Activated T-cell treated with anti-CD3 and anti-CD28 coated beads, Interleukin-2, amount 50 U/mL, for 1 hour (primary cell): ENCODE measurements at regions not wholly inside any gene's neighbourhood (a gene's known extent, or its start where the extent isn't known, plus 50 kb on each side); places are given as distances from the start of the nearest gene placed in this dataset.
"Not testable (repeated sequence)": the region's sequence is repeated elsewhere in the genome, so short reads cannot be mapped to it uniquely, and the experiment has no call there.

ENCODE experiments used
- DNase-seq: peaks from one replicate; pipeline ENCODE4 v3.0.0-alpha.2; 2020

GRCh38 chr2:217362286-217362685 lies 502.4 kb upstream of the TNP1 start:
- DNase-seq = no peak

GRCh38 chr2:217361483-217361880 lies 501.6 kb upstream of the TNP1 start:
- no peak for DNase-seq

DNA sequence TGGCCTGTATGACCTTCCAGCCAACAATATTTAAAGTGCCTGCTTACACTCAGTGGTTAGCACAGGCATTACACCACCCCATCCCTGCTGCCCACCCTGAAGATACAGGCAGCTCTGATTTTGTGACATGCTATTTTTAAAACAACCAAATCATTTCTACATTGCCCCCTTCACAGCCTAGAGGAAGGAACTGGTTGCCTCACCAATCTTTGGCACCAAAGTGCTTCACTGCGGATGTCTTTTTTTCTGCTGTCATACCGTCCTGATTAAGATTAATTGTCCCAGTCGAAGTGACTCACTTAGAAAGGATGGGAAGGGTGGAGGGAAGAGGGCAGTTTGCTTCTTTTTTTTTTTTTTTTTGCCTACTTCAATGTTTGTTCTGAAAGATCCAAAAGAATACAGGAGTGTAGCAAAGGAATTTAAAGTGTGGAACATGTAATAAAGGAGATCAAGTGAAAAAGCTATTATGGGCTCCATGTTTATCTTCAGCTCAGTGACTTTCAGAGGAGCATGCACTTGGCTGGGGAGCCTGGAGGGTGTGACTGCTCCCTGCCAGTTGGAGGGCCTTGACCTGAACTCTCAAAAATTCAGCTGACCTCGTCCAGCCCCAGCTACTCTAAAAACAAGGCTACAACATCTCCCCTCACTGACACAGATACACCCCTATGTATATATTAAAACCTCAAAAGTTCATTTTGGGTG lies 501.1 kb upstream of the TNP1 start:
- no peak for DNase-seq

DNA sequence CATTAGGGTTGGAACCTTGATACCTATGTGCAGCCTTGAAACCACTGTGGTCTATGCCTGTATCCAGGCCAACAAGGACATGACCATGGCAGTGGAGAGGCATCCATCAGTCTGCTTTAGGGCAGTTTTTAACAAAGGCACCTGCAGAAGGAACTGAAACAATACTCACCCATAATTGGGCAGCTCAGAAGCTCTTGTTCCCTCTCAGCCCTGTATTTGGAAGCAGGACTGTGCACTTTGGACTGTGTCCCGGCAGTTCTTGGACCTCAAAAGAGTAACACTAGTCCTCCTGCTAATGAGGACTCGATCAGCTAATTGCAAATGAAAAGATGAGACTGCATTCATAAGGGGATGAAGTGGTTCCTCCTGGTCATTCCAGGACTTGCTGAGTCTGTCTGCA lies 500.2 kb upstream of the TNP1 start:
- no peak for DNase-seq

DNA sequence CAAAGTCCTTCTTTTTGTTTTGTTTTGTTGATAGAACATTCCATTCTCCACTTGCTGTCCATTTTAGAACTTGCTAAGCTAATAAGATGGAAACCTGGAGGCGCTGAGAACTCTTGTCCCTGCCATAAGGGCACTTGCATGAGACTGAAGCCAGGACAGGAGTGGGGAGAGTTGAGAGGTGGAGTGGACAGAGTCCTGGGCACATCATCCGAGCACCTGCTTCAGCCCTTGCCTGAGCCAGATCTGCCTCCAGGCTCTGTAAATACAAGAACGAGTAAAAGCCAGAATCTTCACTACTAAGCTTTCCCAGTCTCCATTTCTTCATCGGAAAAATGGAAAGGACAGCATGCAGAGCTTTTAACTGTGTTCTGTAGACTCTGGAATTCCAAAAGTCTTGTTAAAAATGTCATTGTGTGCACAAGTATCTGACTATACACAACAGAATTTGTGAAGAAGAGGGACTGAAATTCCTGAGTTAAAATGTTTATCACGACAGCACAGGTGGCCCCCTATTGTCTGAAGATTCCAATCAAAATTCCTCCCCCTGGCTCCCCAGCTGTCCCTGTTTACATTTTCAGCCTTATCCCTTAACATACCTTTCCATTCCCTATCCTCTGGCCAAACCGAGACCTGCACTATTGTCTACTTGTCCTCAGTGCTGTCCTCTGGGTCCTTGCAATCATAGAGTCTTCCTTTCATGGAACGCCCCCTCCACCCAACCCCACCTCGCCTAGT lies 498.2 kb upstream of the TNP1 start:
- DNase-seq = no peak

GRCh38 chr2:217356781-217357180 lies 496.9 kb upstream of the TNP1 start:
- no peak for DNase-seq

DNA sequence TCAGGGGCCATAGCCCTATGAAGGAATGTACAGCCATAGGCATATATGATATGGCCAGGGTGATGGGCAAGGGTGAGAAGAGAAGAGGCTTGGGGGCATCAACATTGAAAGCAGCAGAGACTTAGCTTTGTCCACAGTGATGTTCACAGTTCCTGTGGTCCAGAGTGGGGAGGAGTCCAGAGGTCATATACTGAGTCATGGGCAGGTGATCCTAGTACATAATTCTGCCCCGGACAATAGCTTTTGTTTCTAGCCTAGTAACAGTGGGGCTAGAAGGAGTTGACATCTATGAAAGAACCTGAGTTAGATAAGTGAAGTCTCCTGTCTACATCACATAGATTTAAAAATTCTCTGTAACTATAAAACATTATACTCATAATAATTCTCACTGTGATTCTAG lies 496.3 kb upstream of the TNP1 start:
- DNase-seq = no peak

DNA sequence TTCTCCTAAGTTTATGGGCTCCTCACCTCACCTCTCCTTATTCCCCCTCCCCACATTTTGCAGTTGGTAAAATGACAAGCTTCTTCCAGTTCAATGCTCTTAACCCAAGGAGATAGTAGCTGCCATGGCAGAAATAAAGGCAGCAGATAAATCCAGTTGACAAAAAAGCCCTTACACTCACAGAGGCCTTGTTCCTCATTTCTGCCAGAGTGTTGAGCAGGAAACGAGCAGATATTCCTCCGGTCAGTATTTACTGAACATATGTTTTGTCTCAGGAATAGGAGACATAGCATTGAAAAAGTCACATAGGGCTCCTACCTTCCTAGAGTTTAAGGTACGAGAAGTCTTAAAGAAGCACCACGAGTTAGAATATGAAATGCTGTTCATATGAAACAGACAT lies 493.7 kb upstream of the TNP1 start:
- DNase-seq = no peak

DNA sequence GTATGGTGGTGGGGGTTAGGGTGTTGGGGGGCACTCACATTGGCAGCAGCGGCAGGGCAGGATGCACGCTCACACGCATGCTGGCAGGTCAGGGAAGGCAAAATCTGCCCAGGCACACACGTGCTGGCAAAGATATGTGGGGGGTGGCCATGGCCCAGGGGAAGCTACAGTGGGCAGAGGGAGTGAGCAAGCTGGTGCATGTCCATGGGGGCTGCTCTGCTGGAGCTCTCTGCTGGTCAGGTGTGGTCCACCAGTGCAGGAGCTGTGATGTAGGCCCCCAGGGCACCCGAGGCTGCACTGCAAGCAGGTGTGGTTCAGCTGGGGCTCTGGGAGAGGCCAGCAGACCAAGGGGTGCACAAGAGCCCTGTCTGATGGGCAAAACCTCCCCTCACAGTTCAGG lies 491.5 kb upstream of the TNP1 start:
- DNase-seq = no peak

DNA sequence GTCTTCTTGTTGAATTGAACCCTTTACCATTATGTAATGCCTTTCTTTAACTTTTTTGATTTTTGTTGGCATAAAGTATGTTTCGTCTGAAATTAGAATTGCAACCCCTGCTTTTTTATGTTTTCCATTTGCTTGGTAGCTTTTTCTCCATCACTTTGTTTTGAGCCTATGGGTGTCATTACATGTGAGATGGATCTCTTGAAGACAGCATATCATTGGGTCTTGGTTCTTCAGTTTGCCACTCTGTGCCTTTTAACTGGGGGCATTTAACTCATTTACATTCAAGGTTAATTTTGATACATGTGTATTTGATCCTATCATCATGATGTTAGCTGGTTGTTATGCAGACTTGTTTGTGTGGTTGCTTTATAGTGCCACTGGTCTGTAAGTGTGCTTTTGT lies 489.4 kb upstream of the TNP1 start:
- DNase-seq = no peak

- not testable (repeated sequence) for DNase-seq
These were observed 487.8 kb upstream of the TNP1 start for GRCh38 chr2:217347630-217348029.

DNA sequence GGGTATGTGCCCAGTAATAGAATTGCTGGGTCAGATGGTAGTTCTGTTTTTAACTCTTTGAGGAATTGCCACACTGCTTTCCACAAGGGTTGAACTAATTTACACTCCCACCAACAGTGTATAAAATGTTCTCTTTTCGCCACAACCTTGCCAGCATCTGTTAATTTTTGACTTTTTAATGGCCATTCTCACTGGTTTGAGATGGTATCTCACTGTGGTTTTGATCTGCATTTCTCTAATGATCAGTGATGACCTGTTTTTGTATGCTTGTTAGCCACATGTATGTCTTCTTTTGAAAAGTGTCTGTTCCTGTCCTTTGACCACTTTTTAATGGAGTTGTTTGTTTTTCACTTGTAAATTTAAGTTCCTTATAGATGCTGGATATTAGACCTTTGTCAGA lies 486.2 kb upstream of the TNP1 start:
- DNase-seq = not testable (repeated sequence)

DNA sequence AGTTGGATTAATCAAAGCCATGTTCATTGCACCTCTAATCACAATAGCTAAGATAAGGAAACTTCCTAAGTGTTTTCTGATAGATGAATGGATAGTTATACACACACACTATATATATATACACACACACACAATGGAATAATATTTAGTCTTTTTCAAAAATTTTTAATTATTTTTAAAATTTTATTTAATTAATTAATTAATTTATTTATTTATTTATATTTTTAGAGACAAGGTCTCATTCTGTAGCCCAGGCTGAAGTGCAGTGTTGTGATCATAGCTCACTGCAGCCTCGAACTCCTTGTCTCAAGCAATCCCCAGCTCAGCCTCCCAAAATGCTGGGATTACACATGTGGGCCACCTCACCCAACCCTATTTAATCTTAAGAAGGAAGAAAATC lies 481.0 kb upstream of the TNP1 start:
- DNase-seq = no peak

- DNase-seq = no peak
These were observed 480.3 kb upstream of the TNP1 start for GRCh38 chr2:217340176-217340575.

- no peak for DNase-seq
These were observed 479.9 kb upstream of the TNP1 start for GRCh38 chr2:217339753-217340152.

DNA sequence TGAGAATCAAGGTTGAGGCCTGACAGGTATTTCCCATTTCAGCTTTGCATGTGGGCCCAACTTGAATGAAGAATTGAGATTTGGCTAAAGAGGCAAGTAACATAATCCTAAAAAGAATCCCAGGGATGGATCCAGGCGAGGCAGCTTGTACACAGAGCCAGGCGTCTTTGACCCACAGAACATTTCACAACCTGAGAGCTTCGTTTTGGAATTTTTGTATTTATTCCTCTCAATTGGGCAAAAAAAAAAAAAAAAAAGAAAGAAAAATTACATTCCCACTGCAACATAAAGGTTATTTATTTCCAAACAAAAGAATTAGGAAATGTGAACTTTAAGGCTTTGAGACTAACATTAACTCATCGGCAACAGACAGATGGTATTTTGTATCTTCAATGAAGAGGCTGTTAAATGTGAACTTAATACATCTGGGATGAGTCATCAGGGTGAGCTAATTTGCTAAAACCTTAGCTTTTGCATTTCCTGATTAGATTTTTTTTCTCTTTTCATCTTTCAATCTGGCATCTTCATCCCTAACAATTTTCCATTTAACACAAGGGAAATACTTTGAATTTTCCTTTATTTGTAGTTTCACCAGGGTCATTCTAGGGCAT lies 478.5 kb upstream of the TNP1 start:
- DNase-seq = no peak

GRCh38 chr2:217337771-217338170 lies 477.9 kb upstream of the TNP1 start:
- DNase-seq = no peak

GRCh38 chr2:217336694-217337093 lies 476.8 kb upstream of the TNP1 start:
- DNase-seq = no peak

GRCh38 chr2:217335341-217335966 lies 475.6 kb upstream of the TNP1 start:
- DNase-seq = no peak

DNA sequence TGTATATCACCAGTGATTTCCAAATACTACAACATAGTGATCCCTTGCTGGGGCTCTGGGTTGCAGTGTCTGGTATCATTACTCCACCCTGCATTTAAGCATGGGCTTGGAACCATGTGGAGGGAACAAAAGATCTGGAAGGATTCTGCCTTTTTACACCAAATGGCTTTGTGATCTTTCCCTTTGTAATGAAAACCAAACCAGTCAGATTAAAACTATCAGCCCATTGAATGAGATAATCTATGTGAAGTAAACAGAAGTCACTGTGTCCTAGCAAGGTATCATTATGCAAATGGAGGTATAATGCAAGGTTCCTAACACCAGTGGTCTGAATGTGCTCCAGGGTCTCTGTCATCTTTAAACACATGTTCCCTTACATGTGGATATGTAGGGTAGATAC lies 474.7 kb upstream of the TNP1 start:
- no peak for DNase-seq

DNA sequence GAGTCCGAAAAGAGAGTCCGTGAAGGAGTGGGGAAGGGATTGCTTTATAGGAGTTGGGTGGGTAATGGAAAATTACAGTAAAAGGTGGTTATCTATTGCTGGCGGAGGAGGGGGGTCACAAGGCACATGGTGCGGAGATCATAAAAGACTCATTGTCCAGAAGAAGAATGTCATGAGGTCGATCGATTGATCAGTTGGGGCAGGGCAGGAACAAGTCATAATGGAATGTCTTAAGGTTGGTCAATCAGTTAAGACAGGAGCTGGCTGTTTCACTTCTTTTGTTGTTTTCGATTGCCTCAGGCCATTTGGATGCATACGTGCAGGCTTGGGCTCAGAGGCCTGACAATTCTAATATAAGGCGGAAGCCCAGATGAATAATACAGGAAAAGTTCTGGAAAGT lies 473.0 kb upstream of the TNP1 start:
- no peak for DNase-seq

DNA sequence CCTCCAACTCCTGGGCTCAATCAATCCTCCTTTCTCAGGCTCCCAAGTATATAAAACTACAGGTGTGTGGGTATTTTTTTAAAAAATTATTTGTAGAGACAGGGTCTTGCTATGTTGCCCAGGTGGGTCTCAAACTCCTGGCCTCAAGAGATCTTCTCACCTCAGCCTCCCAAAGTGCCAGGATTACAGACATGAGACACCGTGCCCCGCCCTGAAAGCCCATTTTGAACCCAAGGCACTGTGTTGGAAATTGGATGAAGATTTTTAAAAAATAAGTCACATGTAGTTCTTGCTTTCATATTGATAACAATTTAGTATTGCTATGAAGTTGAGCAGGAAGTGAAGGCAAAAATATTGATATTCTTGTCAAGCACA lies 472.5 kb upstream of the TNP1 start:
- DNase-seq = no peak

DNA sequence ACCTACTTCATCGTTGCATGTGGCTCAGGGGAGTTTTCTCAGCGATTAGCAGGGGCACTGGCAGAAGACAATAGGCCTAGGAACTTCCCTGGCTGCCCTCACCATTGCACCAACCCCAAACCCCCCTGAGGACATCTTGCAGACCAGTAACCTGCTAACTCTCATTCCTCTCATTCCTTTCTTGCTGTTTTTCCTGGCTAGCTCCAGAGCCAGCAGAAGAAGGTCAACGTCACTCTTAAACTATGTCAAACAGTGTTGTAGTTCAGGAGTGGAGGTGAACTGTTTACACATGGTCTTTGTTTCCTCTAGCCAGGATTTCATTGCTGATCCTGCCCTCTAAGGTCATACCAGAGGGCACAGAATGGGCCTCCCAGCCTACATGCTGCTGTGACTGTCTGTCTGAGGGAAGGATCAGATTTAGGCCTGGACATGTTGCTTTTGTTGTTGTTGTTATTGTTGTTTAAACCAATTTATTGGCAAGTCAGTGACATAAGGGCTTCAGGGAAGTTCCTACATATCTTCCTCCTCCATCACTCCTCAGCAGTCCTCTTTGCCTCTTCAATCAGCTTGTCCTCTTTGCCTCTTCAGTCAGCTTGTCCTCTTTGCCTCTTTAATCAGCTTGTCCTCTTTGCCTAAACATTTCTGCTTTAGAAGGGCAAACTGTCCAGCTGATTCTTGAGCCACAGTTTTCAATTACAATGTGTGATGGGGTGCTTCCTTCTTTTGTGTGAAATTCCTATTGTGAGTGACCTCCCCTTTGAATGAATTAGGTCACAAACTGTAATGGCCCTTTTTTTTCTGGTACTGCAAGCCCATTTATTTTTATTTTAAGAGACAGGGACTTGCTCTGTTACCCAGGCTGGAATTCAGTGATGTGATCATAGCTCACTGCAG lies 471.9 kb upstream of the TNP1 start:
- DNase-seq = no peak
